B cell (primary cell): ENCODE measurements at regions not wholly inside any gene's neighbourhood (a gene's known extent, or its start where the extent isn't known, plus 50 kb on each side); places are given as distances from the start of the nearest gene placed in this dataset.

ENCODE experiments used
- EZH2 ChIP-seq: IDR thresholded peaks from 2 replicates; pipeline ENCODE4 v1.6.1; 2012; ENCODE audit warnings: borderline replicate concordance, low read depth, mild to moderate bottlenecking, moderate library complexity, low read length; ENCODE audit not compliant: insufficient read depth, poor library complexity, severe bottlenecking
- TF ChIP-seq, protein P1 (sequence below): fragments of 200-600 bp; IDR thresholded peaks from one replicate; pipeline ENCODE4 v1.8.0; 2022; ENCODE audit warnings: antibody characterized with exemption, mild to moderate bottlenecking

- TF ChIP-seq, protein P1, sequence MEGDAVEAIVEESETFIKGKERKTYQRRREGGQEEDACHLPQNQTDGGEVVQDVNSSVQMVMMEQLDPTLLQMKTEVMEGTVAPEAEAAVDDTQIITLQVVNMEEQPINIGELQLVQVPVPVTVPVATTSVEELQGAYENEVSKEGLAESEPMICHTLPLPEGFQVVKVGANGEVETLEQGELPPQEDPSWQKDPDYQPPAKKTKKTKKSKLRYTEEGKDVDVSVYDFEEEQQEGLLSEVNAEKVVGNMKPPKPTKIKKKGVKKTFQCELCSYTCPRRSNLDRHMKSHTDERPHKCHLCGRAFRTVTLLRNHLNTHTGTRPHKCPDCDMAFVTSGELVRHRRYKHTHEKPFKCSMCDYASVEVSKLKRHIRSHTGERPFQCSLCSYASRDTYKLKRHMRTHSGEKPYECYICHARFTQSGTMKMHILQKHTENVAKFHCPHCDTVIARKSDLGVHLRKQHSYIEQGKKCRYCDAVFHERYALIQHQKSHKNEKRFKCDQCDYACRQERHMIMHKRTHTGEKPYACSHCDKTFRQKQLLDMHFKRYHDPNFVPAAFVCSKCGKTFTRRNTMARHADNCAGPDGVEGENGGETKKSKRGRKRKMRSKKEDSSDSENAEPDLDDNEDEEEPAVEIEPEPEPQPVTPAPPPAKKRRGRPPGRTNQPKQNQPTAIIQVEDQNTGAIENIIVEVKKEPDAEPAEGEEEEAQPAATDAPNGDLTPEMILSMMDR, result no peak
- TF ChIP-seq EZH2, result no peak
These were observed 903.7 kb downstream of the ADGRL2 start for GRCh38 chr1:82704393-82704792.
